Cardiac muscle cell (in vitro differentiated cells and primary cell): ENCODE measurements at regions not wholly inside any gene's neighbourhood (a gene's known extent, or its start where the extent isn't known, plus 50 kb on each side); places are given as distances from the start of the nearest gene placed in this dataset.

Experiments
- DNase-seq, 2 donors: peaks; one replicate each; pipeline versions ENCODE4 v3.0.0 to v3.0.0-alpha.2; 2010 to 2017; ENCODE audit warnings: low read depth in 1 of 2, low spot score in 1 of 2
- H3K27ac ChIP-seq: fragments of 200-600 bp; sonication (generic); 2 replicates; pipeline ENCODE4 v1.5.1; 2016
- H3K27me3 ChIP-seq: fragments of 200-600 bp; sonication (generic); 2 replicates; pipeline ENCODE4 v1.6.0; 2016; ENCODE audit warnings: control low read depth
- H3K36me3 ChIP-seq: fragments of 200-600 bp; sonication (generic); 2 replicates; pipeline ENCODE4 v1.5.1; 2016; ENCODE audit warnings: control low read depth
- H3K4me1 ChIP-seq: fragments of 200-600 bp; sonication (generic); 2 replicates; pipeline ENCODE4 v1.8.1; 2017; ENCODE audit warnings: low read depth, mild to moderate bottlenecking, mixed run types
- H3K4me3 ChIP-seq: fragments of 200-600 bp; sonication (generic); 2 replicates; pipeline ENCODE4 v1.5.1; 2016; ENCODE audit warnings: mild to moderate bottlenecking
- H3K9me3 ChIP-seq: fragments of 200-600 bp; sonication (generic); 2 replicates; pipeline ENCODE4 v1.5.1; 2017; ENCODE audit warnings: low read depth, mild to moderate bottlenecking, control low read depth
- CTCF ChIP-seq: IDR thresholded peaks from 2 replicates; pipeline ENCODE4 v1.5.1; 2012; ENCODE audit warnings: low read depth, mild to moderate bottlenecking, low read length

- no peak for DNase-seq
- TF ChIP-seq CTCF, result no peak
- Histone ChIP-seq H3K4me1 (peaks cover 5% of the 10 kb centered on the region), H3K27me3 (no peaks in the 10 kb centered on the region), H3K36me3 (no peaks in the 10 kb centered on the region), H3K27ac (no peak overlapping the region), H3K9me3 (no peaks in the 10 kb centered on the region), H3K4me3 (no peak overlapping the region)
These were observed 283.1 kb downstream of the PLPP3 start for GRCh38 chr1:56295949-56296929.

- Histone ChIP-seq H3K36me3 (no peaks in the 10 kb centered on the region), H3K27ac (no peak overlapping the region), H3K4me3 (no peak overlapping the region), H3K27me3 (no peaks in the 10 kb centered on the region), H3K9me3 (no peaks in the 10 kb centered on the region), H3K4me1 (no peaks in the 10 kb centered on the region)
- peak in 1 of 2 donors; percentile 16 for DNase-seq
- TF ChIP-seq CTCF, result no peak
These were observed 287.9 kb downstream of the PLPP3 start for GRCh38 chr1:56291374-56291919.

GRCh38 chr1:56289260-56289659 is 290.1 kb downstream of the PLPP3 start:
- H3K36me3 ChIP-seq, result no peaks in the 10 kb centered on the region
- no peaks in the 10 kb centered on the region for H3K9me3 ChIP-seq
- no peak for DNase-seq
- H3K27ac ChIP-seq, result no peak overlapping the region
- H3K27me3 ChIP-seq, result no peaks in the 10 kb centered on the region
- H3K4me3 ChIP-seq, result no peak overlapping the region
- no peaks in the 10 kb centered on the region for H3K4me1 ChIP-seq
- no peak for TF ChIP-seq CTCF

- Histone ChIP-seq H3K36me3 (no peaks in the 10 kb centered on the region), H3K27me3 (no peaks in the 10 kb centered on the region), H3K27ac (no peak overlapping the region), H3K4me3 (no peak overlapping the region), H3K4me1 (no peaks in the 10 kb centered on the region), H3K9me3 (no peaks in the 10 kb centered on the region)
- no peak for DNase-seq
- TF ChIP-seq CTCF, result no peak
These were observed 291.6 kb downstream of the PLPP3 start for GRCh38 chr1:56287721-56288120.

- Histone ChIP-seq H3K36me3 (no peaks in the 10 kb centered on the region), H3K27me3 (no peaks in the 10 kb centered on the region)
These were observed 292.4 kb downstream of the PLPP3 start for GRCh38 chr1:56286956-56287355.

More at GRCh38 chr1:56286956-56287355, 292.4 kb downstream of the PLPP3 start:
- H3K9me3 ChIP-seq, result no peaks in the 10 kb centered on the region
- no peak for TF ChIP-seq CTCF
- no peaks in the 10 kb centered on the region for H3K4me1 ChIP-seq
- H3K27ac ChIP-seq, result no peak overlapping the region
- DNase-seq, result no peak
- no peak overlapping the region for H3K4me3 ChIP-seq
